K562 (cell line): ENCODE measurements at regions not wholly inside any gene's neighbourhood (a gene's known extent, or its start where the extent isn't known, plus 50 kb on each side); places are given as distances from the start of the nearest gene placed in this dataset.

Experiments
- ATAC-seq: fragments of 200-7000 bp; cut with Tn5 transposase; 3 replicates; pipeline ENCODE4 v1.9.1; 2020; ENCODE audit warnings: moderate library complexity
- BruUV-seq: library from RNA; stranded (reverse); fragments of 400-500 nt; replicated peaks from 2 replicates; lab custom pipeline; 2021; lab: Mats Ljungman, UMichigan
- CTCF ChIA-PET: fragments of 300-600 bp; formaldehyde crosslinking; extraction: SDS; loops from one replicate; lab custom pipeline; 2021; ENCODE audit warnings: low intra/inter-chr PET ratio; lab: Yijun Ruan, JAX
- POLR2A ChIA-PET: fragments of 300-600, 350-650 bp; sonication (Branson Sonifier 250); formaldehyde crosslinking; extraction: SDS; loops from one replicate; lab custom pipeline; 2021; ENCODE audit warnings: antibody characterized with exemption, inconsistent platforms; lab: Yijun Ruan, JAX
- DNase-seq, 4 experiments: peaks; one replicate each; pipeline versions ENCODE4 v3.0.0 to v3.0.0-alpha.2; 2011 to 2018; ENCODE audit warnings: low spot score in 3 of 4, mixed read lengths in 3 of 4; ENCODE audit errors: extremely low read depth in 1 of 4
- FAIRE-seq: peaks from 2 replicates; lab custom pipeline; 2011; peaks lifted over from hg19 to GRCh38; lab: Jason Lieb, UNC
- H2AFZ ChIP-seq: 2 replicates; pipeline ENCODE4 v1.6.0; 2011; ENCODE audit warnings: low read depth, low read length, control low read depth, inconsistent platforms
- H3K27ac ChIP-seq: fragments of 200-600 bp; 3 replicates; pipeline ENCODE4 v1.8.0; 2011; ENCODE audit warnings: low read depth, mild to moderate bottlenecking, control low read depth, inconsistent platforms, low read length, moderate library complexity, mixed read lengths; ENCODE audit errors: extremely low read depth
- H3K27me3 ChIP-seq, 2 experiments: fragments of 300-600 bp in 1 of 2; 2 replicates in 1 of 2; 3 replicates in 1 of 2; pipeline versions ENCODE4 v1.6.0 to v1.8.0; 2011; ENCODE audit warnings: inconsistent platforms in 2 of 2, low read length in 2 of 2, mild to moderate bottlenecking in 1 of 2, mixed read lengths in 1 of 2, moderate library complexity in 1 of 2; ENCODE audit not compliant: control insufficient read depth in 2 of 2, insufficient read depth in 2 of 2
- H3K36me3 ChIP-seq: fragments of 300-600 bp; 3 replicates; pipeline ENCODE4 v1.8.0; 2011; ENCODE audit warnings: mild to moderate bottlenecking, low read length, inconsistent platforms; ENCODE audit not compliant: control insufficient read depth, insufficient read depth
- H3K4me1 ChIP-seq, 2 experiments: fragments of 200-600 bp in 1 of 2; replicated peaks in 1 of 2; 2 replicates in 1 of 2; 3 replicates in 1 of 2; pipeline versions ENCODE4 v1.5.1 to v1.8.0; 2011; ENCODE audit warnings: inconsistent platforms in 2 of 2, low read length in 2 of 2, mild to moderate bottlenecking in 1 of 2, mixed read lengths in 1 of 2, moderate library complexity in 1 of 2; ENCODE audit not compliant: control insufficient read depth in 2 of 2, insufficient read depth in 2 of 2
- H3K4me2 ChIP-seq: 2 replicates; pipeline ENCODE4 v1.6.1; 2011; ENCODE audit warnings: low read length, control low read depth, inconsistent platforms, mixed read lengths; ENCODE audit not compliant: insufficient read depth
- H3K4me3 ChIP-seq: fragments of 200-600 bp; sonication (generic), shearing (Covaris generic); 2 replicates; pipeline ENCODE4 v1.5.1; 2016; ENCODE audit warnings: control low read depth, inconsistent platforms
- H3K79me2 ChIP-seq: fragments of 200-600 bp; 3 replicates; pipeline ENCODE4 v1.8.0; 2011; ENCODE audit warnings: low read length, inconsistent platforms; ENCODE audit not compliant: control insufficient read depth, insufficient read depth
- H3K9ac ChIP-seq, 2 experiments: 2 replicates each; pipeline versions ENCODE4 v1.6.0 to v1.6.1; 2011; ENCODE audit warnings: low read depth in 2 of 2, low read length in 2 of 2, control low read depth in 1 of 2, inconsistent platforms in 1 of 2, mild to moderate bottlenecking in 1 of 2, mixed read lengths in 1 of 2; ENCODE audit not compliant: insufficient read depth in 1 of 2
- H3K9me1 ChIP-seq: one replicate; pipeline ENCODE4 v1.6.0; 2011; ENCODE audit warnings: inconsistent platforms, mild to moderate bottlenecking, low read length, moderate library complexity; ENCODE audit not compliant: control insufficient read depth, insufficient read depth
- H3K9me3 ChIP-seq: replicated peaks from 2 replicates; pipeline ENCODE4 v1.5.1; 2011; ENCODE audit warnings: low read depth, low read length, inconsistent platforms; ENCODE audit not compliant: control insufficient read depth, insufficient read depth
- H4K20me1 ChIP-seq: replicated peaks from 2 replicates; pipeline ENCODE4 v1.6.1; 2011; ENCODE audit warnings: low read length, inconsistent platforms, mixed read lengths; ENCODE audit not compliant: control insufficient read depth, insufficient read depth
- ATF3 ChIP-seq, 2 experiments: fragments of 450-650 bp in 1 of 2; sonication (generic) in 1 of 2; formaldehyde crosslinking in 1 of 2; IDR thresholded peaks in 1 of 2; conservative IDR thresholded peaks in 1 of 2; 2 replicates each; pipeline versions ENCODE4 v1.6.1 to v1.8.1; 2016 to 2023; ENCODE audit warnings: mild to moderate bottlenecking in 2 of 2, moderate library complexity in 2 of 2, inconsistent platforms in 1 of 2, missing genetic modification reagents in 1 of 2
- BRD9 ChIP-seq: fragments of 450-650 bp; IDR thresholded peaks from 2 replicates; pipeline ENCODE4 v1.6.1; 2018; ENCODE audit warnings: low read depth; ENCODE audit not compliant: partially characterized antibody
- CGGBP1 ChIP-seq: fragments of 250-450 bp; sonication (Bioruptor Pico); IDR thresholded peaks from 2 replicates; pipeline ENCODE4 v1.9.0; 2021; ENCODE audit warnings: mild to moderate bottlenecking
- E2F4 ChIP-seq: sonication (generic); formaldehyde crosslinking; IDR thresholded peaks from 2 replicates; pipeline ENCODE4 v1.8.0; 2022; ENCODE audit warnings: mild to moderate bottlenecking, low read depth, missing genetic modification reagents
- NELFE ChIP-seq: IDR thresholded peaks from 2 replicates; pipeline ENCODE4 v1.6.1; 2011; ENCODE audit warnings: mild to moderate bottlenecking; ENCODE audit not compliant: insufficient read depth, insufficient read length
- PRMT5 ChIP-seq: sonication (generic); formaldehyde crosslinking; IDR thresholded peaks from 2 replicates; pipeline ENCODE4 v1.5.0; 2020; ENCODE audit warnings: missing genetic modification reagents
- SRSF9 ChIP-seq: fragments of 200-400 bp; formaldehyde crosslinking; IDR thresholded peaks from 2 replicates; pipeline ENCODE4 v1.6.1; 2017; ENCODE audit warnings: low read depth, low read length, borderline replicate concordance
- WGBS: fragments of 100-300 bp; shearing (Covaris generic); methylation state at CpG from one replicate; pipeline ENCODE4 v1.1.6; 2016; ENCODE audit warnings: low coverage, mixed read lengths; ENCODE audit not compliant: insufficient coverage; ENCODE audit errors: missing lambda C conversion rate; 5-methylcytosine and 5-hydroxymethylcytosine counted together
- in situ Hi-C: fragments of 300-500 bp; cut with MboI; formaldehyde crosslinking; loops from 4 replicates; pipeline ENCODE4 v1.15.0; 2018; ENCODE audit warnings: inconsistent platforms, mixed read lengths
- intact Hi-C: fragments of 100-400 bp; cut with micrococcal nuclease; formaldehyde crosslinking; loops from 2 replicates; pipeline ENCODE4 v1.14.2; 2022
- TF ChIP-seq, protein P1 (sequence below): fragments of 250-450 bp; sonication (Bioruptor Pico); IDR thresholded peaks from 2 replicates; pipeline ENCODE4 v1.8.0; 2022; ENCODE audit warnings: moderate library complexity, mild to moderate bottlenecking, inconsistent platforms

DNA sequence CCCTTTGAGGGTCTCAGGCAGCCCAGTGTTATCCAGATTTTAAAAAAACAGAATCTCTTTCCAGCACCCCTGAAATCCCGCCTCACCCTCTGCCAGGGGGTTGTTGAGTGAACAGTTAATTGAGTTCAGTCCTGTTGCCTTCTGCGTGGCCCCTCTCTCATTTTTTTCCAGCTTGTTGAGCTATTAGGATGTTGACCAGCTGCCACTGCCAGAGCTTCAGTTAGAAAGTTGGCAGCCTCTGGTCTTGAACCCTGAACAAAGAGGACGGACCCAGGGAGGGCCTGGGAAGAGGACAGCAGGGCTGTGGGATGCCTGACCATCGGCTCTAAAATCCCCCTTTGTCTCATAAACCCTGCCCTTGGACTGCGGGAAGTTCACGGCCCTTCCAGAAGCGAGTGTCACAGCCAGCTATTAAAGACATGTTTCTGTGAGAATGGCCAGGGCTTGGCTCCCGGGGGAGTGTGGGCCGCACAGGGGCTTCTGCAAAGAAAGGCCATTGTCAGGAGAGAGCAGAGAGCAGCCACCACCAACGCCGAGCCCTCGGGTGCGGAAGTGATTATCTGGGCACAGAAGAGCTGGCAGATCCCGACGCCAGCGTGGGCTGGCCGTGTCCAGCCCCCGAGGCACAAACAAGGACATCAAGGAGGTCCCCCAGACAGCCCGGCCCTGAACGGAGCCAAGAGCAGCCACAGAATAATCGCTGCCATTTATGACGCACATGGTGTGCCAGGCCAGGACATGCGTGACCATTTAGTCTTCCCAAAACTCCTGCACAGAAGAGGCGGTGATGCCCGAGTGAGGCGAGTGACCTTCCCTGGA lies 189.0 kb downstream of the ANKRD60 start:
- no peaks in the 10 kb centered on the region for H3K9me1 ChIP-seq
- no peak overlapping the region for H3K27ac ChIP-seq
- TF ChIP-seq, protein P1, sequence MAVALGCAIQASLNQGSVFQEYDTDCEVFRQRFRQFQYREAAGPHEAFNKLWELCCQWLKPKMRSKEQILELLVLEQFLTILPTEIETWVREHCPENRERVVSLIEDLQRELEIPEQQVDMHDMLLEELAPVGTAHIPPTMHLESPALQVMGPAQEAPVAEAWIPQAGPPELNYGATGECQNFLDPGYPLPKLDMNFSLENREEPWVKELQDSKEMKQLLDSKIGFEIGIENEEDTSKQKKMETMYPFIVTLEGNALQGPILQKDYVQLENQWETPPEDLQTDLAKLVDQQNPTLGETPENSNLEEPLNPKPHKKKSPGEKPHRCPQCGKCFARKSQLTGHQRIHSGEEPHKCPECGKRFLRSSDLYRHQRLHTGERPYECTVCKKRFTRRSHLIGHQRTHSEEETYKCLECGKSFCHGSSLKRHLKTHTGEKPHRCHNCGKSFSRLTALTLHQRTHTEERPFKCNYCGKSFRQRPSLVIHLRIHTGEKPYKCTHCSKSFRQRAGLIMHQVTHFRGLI (CRISPR knock-in tag), result no peak
- TF ChIP-seq PRMT5 (no peak), E2F4 (CRISPR knock-in tag) (no peak), SRSF9 (no peak), BRD9 (no peak), NELFE (no peak), ATF3 (IDR thresholded peaks at IDR 0.05) (no peak), ATF3 (CRISPR knock-in tag; conservative IDR thresholded peaks at IDR 0.05) (no peak), CGGBP1 (CRISPR knock-in tag) (no peak)
- intact Hi-C loops, result no loop called here
- H3K4me1 ChIP-seq, result no peaks in the 10 kb centered on the region
- H3K79me2 ChIP-seq, result no peaks in the 10 kb centered on the region
- ATAC-seq (no peak), FAIRE-seq (no peak), DNase-seq (no peak)
- ChIA-PET CTCF (interaction anchor here (0.6 kb wide), 1 partner anchor 170 kb away, joined by 3 read pairs; no protein-coding TSS in a partner anchor), POLR2A (no interaction called here)
- H2AFZ ChIP-seq, result no peak overlapping the region
- H3K4me2 ChIP-seq, result no peak overlapping the region
- in situ Hi-C loops, result no loop called here
- H3K36me3 ChIP-seq, result no peaks in the 10 kb centered on the region
- no peak overlapping the region for H3K4me3 ChIP-seq
- H3K9me3 ChIP-seq, result no peaks in the 10 kb centered on the region
- H3K27me3 ChIP-seq, result peaks cover 2 to 24% of the 10 kb centered on the region in 2 experiments; a peak in 4 of 5 replicates
- no peak overlapping the region for H3K9ac ChIP-seq
- no peaks in the 10 kb centered on the region for H4K20me1 ChIP-seq
- 1% methylated on average over 24 of the region's 26 CpGs for WGBS
- BruUV-seq, result no TSS peak
